Bronchial epithelial cell (primary cell): ENCODE measurements at regions not wholly inside any gene's neighbourhood (a gene's known extent, or its start where the extent isn't known, plus 50 kb on each side); places are given as distances from the start of the nearest gene placed in this dataset.

Experiments used
- DNase-seq: peaks from one replicate; pipeline ENCODE4 v3.0.0-alpha.2; 2010; ENCODE audit warnings: low read depth
- FAIRE-seq: peaks from 2 replicates; lab custom pipeline; 2011; peaks lifted over from hg19 to GRCh38; lab: Jason Lieb, UNC
- H3K27me3 ChIP-seq: 2 replicates; pipeline ENCODE4 v1.5.1; 2011; ENCODE audit warnings: low read length; ENCODE audit not compliant: control insufficient read depth, insufficient read depth
- H3K36me3 ChIP-seq: 2 replicates; pipeline ENCODE4 v1.5.1; 2011; ENCODE audit warnings: low read length; ENCODE audit not compliant: control insufficient read depth, insufficient read depth
- H3K4me3 ChIP-seq: 2 replicates; pipeline ENCODE4 v1.5.1; 2011; ENCODE audit warnings: mild to moderate bottlenecking, low read depth, low read length, control low read depth
- CTCF ChIP-seq: IDR thresholded peaks from 2 replicates; pipeline ENCODE4 v1.5.1; 2011; ENCODE audit warnings: mild to moderate bottlenecking, moderate library complexity, low read length, control low read depth, inconsistent platforms; ENCODE audit not compliant: insufficient read depth, severe bottlenecking

- Histone ChIP-seq H3K27me3 (no peaks in the 10 kb centered on the region), H3K36me3 (no peaks in the 10 kb centered on the region), H3K4me3 (no peak overlapping the region)
- TF ChIP-seq CTCF, result no peak
- DNase-seq, result no peak
- no peak for FAIRE-seq
Measured at GRCh38 chr2:116877944-116878343, 936.5 kb upstream of the DDX18 start.

- H3K36me3 ChIP-seq, result no peaks in the 10 kb centered on the region
- TF ChIP-seq CTCF, result no peak
- no peak for FAIRE-seq
- no peak for DNase-seq
- no peak overlapping the region for H3K4me3 ChIP-seq
- H3K27me3 ChIP-seq, result no peaks in the 10 kb centered on the region
Measured at GRCh38 chr2:116879650-116880160, 934.8 kb upstream of the DDX18 start.

- H3K27me3 ChIP-seq, result no peaks in the 10 kb centered on the region
- FAIRE-seq, result no peak
Measured at GRCh38 chr2:116891191-116891590, 923.3 kb upstream of the DDX18 start.

GRCh38 chr2:116911540-116911939 lies 903.0 kb upstream of the DDX18 start:
- Histone ChIP-seq H3K4me3 (no peak overlapping the region), H3K27me3 (no peaks in the 10 kb centered on the region), H3K36me3 (no peaks in the 10 kb centered on the region)
- no peak for TF ChIP-seq CTCF
- DNase-seq, result no peak
- FAIRE-seq, result no peak

More at GRCh38 chr2:116891191-116891590, 923.3 kb upstream of the DDX18 start:
- no peak for DNase-seq
- no peak overlapping the region for H3K4me3 ChIP-seq
- no peaks in the 10 kb centered on the region for H3K36me3 ChIP-seq
- TF ChIP-seq CTCF, result no peak

GRCh38 chr2:116915673-116916072 lies 898.8 kb upstream of the DDX18 start:
- Histone ChIP-seq H3K27me3 (no peaks in the 10 kb centered on the region), H3K36me3 (no peaks in the 10 kb centered on the region), H3K4me3 (no peak overlapping the region)
- TF ChIP-seq CTCF, result no peak
- FAIRE-seq (no peak), DNase-seq (no peak)

- FAIRE-seq (no peak), DNase-seq (no peak)
- H3K27me3 ChIP-seq, result no peaks in the 10 kb centered on the region
- no peak overlapping the region for H3K4me3 ChIP-seq
- TF ChIP-seq CTCF, result no peak
- H3K36me3 ChIP-seq, result no peaks in the 10 kb centered on the region
Measured at GRCh38 chr2:116917196-116917595, 897.3 kb upstream of the DDX18 start.
